ENCODE measurements at regions not wholly inside any gene's neighbourhood (a gene's known extent, or its start where the extent isn't known, plus 50 kb on each side); places are given as distances from the start of the nearest gene placed in this dataset.

- DNase-seq (ENCODE audit: low read depth in 1 of 2, low spot score in 2 of 2) = no peak
- CTCF ChIA-PET (ENCODE audit: partially characterized antibody) = no interaction called here
- TF ChIP-seq, protein P1, sequence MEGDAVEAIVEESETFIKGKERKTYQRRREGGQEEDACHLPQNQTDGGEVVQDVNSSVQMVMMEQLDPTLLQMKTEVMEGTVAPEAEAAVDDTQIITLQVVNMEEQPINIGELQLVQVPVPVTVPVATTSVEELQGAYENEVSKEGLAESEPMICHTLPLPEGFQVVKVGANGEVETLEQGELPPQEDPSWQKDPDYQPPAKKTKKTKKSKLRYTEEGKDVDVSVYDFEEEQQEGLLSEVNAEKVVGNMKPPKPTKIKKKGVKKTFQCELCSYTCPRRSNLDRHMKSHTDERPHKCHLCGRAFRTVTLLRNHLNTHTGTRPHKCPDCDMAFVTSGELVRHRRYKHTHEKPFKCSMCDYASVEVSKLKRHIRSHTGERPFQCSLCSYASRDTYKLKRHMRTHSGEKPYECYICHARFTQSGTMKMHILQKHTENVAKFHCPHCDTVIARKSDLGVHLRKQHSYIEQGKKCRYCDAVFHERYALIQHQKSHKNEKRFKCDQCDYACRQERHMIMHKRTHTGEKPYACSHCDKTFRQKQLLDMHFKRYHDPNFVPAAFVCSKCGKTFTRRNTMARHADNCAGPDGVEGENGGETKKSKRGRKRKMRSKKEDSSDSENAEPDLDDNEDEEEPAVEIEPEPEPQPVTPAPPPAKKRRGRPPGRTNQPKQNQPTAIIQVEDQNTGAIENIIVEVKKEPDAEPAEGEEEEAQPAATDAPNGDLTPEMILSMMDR (IDR thresholded peaks at IDR 0.05; ENCODE audit: control extremely low read depth in 1 of 3, insufficient read depth in 1 of 3, low read depth in 1 of 3, low read length in 3 of 3) = no peak
- no peak for TF ChIP-seq JUN (IDR thresholded peaks at IDR 0.05; ENCODE audit: low read depth, low read length)
Measured at GRCh38 chr5:89105171-89105695, 222.2 kb upstream of the MEF2C start.

More at GRCh38 chr5:89105171-89105695, 222.2 kb upstream of the MEF2C start:
- no peaks in the 10 kb centered on the region for H3K79me1 ChIP-seq (ENCODE audit: low read depth, low read length)
- 53% methylated on average over 1 of the region's 1 CpG; no CpG with 5 or more reads in 1 of the 2 experiments for WGBS, 2 experiments (ENCODE audit: extremely low coverage in 1 of 2, insufficient coverage in 1 of 2, insufficient read length in 1 of 2, insufficient replicate concordance in 2 of 2, low coverage in 1 of 2, low lambda C conversion rate in 2 of 2, missing lambda C conversion rate in 1 of 2)
- no peak overlapping the region for H3K9ac ChIP-seq (replicated peaks in 1 of 4; ENCODE audit: extremely low read depth in 1 of 4, low read depth in 3 of 4, low read length in 3 of 4)
- H3K9me3 ChIP-seq (ENCODE audit: insufficient read depth in 2 of 2, low read depth in 1 of 2, low read length in 1 of 2) = no peaks in the 10 kb centered on the region
- no peak overlapping the region for H3K56ac ChIP-seq (replicated peaks; ENCODE audit: insufficient read length, low read depth, low read length)
- no peak overlapping the region for H3K14ac ChIP-seq (ENCODE audit: insufficient read length)
- no peak overlapping the region for H3K4ac ChIP-seq (replicated peaks; ENCODE audit: insufficient read length, low read depth, low read length)
- H2AK5ac ChIP-seq (ENCODE audit: low read depth, low read length) = no peak overlapping the region
- H3K79me2 ChIP-seq (ENCODE audit: control insufficient read depth in 1 of 2, insufficient read depth in 2 of 2, low read length in 2 of 2) = no peaks in the 10 kb centered on the region
- H2BK120ac ChIP-seq (replicated peaks; ENCODE audit: low read depth, low read length) = no peak overlapping the region
- H3K18ac ChIP-seq (ENCODE audit: extremely low read depth, low read length) = no peak overlapping the region
- H3K23ac ChIP-seq (ENCODE audit: insufficient read length) = no peak overlapping the region
- H3K4me1 ChIP-seq (replicated peaks in 1 of 4; ENCODE audit: control insufficient read depth in 3 of 4, insufficient read depth in 4 of 4, low read length in 3 of 4) = no peaks in the 10 kb centered on the region
- H3K27ac ChIP-seq (ENCODE audit: low read depth, low read length) = no peak overlapping the region
- POLR2A ChIA-PET (ENCODE audit: partially characterized antibody) = no interaction called here
- H2BK5ac ChIP-seq (ENCODE audit: low read depth, low read length) = no peak overlapping the region
- H2BK20ac ChIP-seq (ENCODE audit: low read length) = no peak overlapping the region
- no peaks in the 10 kb centered on the region for H3K23me2 ChIP-seq (ENCODE audit: low read depth, low read length)
- no peak overlapping the region for H2AFZ ChIP-seq (ENCODE audit: low read length)
- no peaks in the 10 kb centered on the region for H3K27me3 ChIP-seq (replicated peaks in 1 of 4; ENCODE audit: control insufficient read depth in 3 of 4, extremely low read depth in 1 of 4, insufficient read depth in 3 of 4, low read length in 3 of 4)
- FAIRE-seq = no peak
- no peaks in the 10 kb centered on the region for H4K20me1 ChIP-seq (replicated peaks in 1 of 2; ENCODE audit: control insufficient read depth in 1 of 2, insufficient read depth in 2 of 2, low read length in 2 of 2)
- H3K36me3 ChIP-seq (ENCODE audit: control insufficient read depth in 2 of 4, insufficient read depth in 4 of 4, low read length in 3 of 4) = no peaks in the 10 kb centered on the region
- no peak overlapping the region for H4K8ac ChIP-seq (ENCODE audit: extremely low read depth, insufficient read depth, low read length)
- H2BK12ac ChIP-seq (ENCODE audit: low read depth, low read length) = no peak overlapping the region
- no peak overlapping the region for H3K4me3 ChIP-seq (ENCODE audit: extremely low read depth in 1 of 4, insufficient read depth in 2 of 4, low read depth in 3 of 4, low read length in 4 of 4)
- no peak overlapping the region for H3K4me2 ChIP-seq (ENCODE audit: insufficient read depth in 1 of 2, low read depth in 2 of 2, low read length in 2 of 2)
- no peak overlapping the region for H4K91ac ChIP-seq (replicated peaks; ENCODE audit: insufficient read length, low read length)
- H2BK15ac ChIP-seq (ENCODE audit: low read length) = no peak overlapping the region
- H4K5ac ChIP-seq (ENCODE audit: insufficient read length, low read depth, low read length) = no peak overlapping the region
